Prostate gland (tissue), 2 donors: ENCODE measurements at regions not wholly inside any gene's neighbourhood (a gene's known extent, or its start where the extent isn't known, plus 50 kb on each side); places are given as distances from the start of the nearest gene placed in this dataset.

Experiments used
- DNase-seq: peaks from one replicate; pipeline ENCODE4 v3.0.0-alpha.2; 2019; ENCODE audit warnings: low spot score
- H3K27ac ChIP-seq, 2 donors: fragments of 200-600 bp; sonication (generic); 2 replicates each; pipeline ENCODE4 v1.5.1; 2017 to 2019
- H3K27me3 ChIP-seq: fragments of 200-600 bp; sonication (generic); replicated peaks from 2 replicates; pipeline ENCODE4 v1.5.1; 2019; ENCODE audit not compliant: insufficient read depth
- H3K36me3 ChIP-seq, 2 donors: fragments of 200-600 bp; sonication (generic); 1 replicate in 1 of 2; 2 replicates in 1 of 2; pipeline versions ENCODE4 v1.5.1 to v1.8.1; 2017 to 2019
- H3K4me1 ChIP-seq: fragments of 200-600 bp; sonication (generic); replicated peaks from 2 replicates; pipeline ENCODE4 v1.5.1; 2019
- H3K4me3 ChIP-seq, 2 donors: fragments of 200-600 bp; sonication (generic); 2 replicates each; pipeline ENCODE4 v1.5.1; 2017 to 2019
- H3K9me3 ChIP-seq: fragments of 200-600 bp; sonication (generic); 2 replicates; pipeline ENCODE4 v1.5.1; 2017
- CTCF ChIP-seq, 4 experiments: fragments of 200-600 bp in 2 of 4; fragments of 450-650 bp in 2 of 4; sonication (generic) in 2 of 4; IDR thresholded peaks; 1 replicate in 3 of 4; 2 replicates in 1 of 4; pipeline ENCODE4 v1.5.1; 2016 to 2019; ENCODE audit warnings: antibody characterized with exemption in 4 of 4, mild to moderate bottlenecking in 2 of 4, moderate library complexity in 2 of 4
- POLR2A ChIP-seq: fragments of 450-650 bp; IDR thresholded peaks from one replicate; pipeline ENCODE4 v1.6.1; 2016; ENCODE audit warnings: antibody characterized with exemption, mild to moderate bottlenecking
- POLR2AphosphoS5 ChIP-seq: sonication (generic); formaldehyde crosslinking; IDR thresholded peaks from one replicate; pipeline ENCODE4 v1.6.1; 2017; ENCODE audit warnings: antibody characterized with exemption
- WGBS: methylation state at CpG from one replicate; pipeline ENCODE4 v1.1.5; 2018; 5-methylcytosine and 5-hydroxymethylcytosine counted together
- intact Hi-C: fragments of 100-400 bp; cut with DNase I; formaldehyde crosslinking; loops from one replicate; pipeline ENCODE4 v1.14.2; 2022

- Histone ChIP-seq H3K9me3 (no peaks in the 10 kb centered on the region), H3K27me3 (no peaks in the 10 kb centered on the region), H3K27ac (no peak overlapping the region), H3K36me3 (no peaks in the 10 kb centered on the region), H3K4me3 (no peak overlapping the region), H3K4me1 (no peaks in the 10 kb centered on the region)
- 91% methylated on average over 2 of the region's 2 CpGs for WGBS
- intact Hi-C loops: no loop called here
- TF ChIP-seq POLR2A: no peak
- TF ChIP-seq CTCF (IDR thresholded peaks at IDR 0.05): no peak
- TF ChIP-seq POLR2AphosphoS5: no peak
- no peak for DNase-seq
These were observed 233.8 kb downstream of the GAS1 start for GRCh38 chr9:86713470-86713869.

GRCh38 chr9:86708918-86709835 lies 238.1 kb downstream of the GAS1 start:
- Histone ChIP-seq H3K36me3 (no peaks in the 10 kb centered on the region), H3K4me1 (no peaks in the 10 kb centered on the region), H3K27ac (no peak overlapping the region), H3K4me3 (no peak overlapping the region), H3K9me3 (no peaks in the 10 kb centered on the region), H3K27me3 (no peaks in the 10 kb centered on the region)
- DNase-seq: no peak
- 77% methylated on average over 9 of the region's 9 CpGs for WGBS
- intact Hi-C loops: no loop called here
- no peak for TF ChIP-seq POLR2A
- TF ChIP-seq POLR2AphosphoS5: no peak
- no peak for TF ChIP-seq CTCF (IDR thresholded peaks at IDR 0.05)

DNA sequence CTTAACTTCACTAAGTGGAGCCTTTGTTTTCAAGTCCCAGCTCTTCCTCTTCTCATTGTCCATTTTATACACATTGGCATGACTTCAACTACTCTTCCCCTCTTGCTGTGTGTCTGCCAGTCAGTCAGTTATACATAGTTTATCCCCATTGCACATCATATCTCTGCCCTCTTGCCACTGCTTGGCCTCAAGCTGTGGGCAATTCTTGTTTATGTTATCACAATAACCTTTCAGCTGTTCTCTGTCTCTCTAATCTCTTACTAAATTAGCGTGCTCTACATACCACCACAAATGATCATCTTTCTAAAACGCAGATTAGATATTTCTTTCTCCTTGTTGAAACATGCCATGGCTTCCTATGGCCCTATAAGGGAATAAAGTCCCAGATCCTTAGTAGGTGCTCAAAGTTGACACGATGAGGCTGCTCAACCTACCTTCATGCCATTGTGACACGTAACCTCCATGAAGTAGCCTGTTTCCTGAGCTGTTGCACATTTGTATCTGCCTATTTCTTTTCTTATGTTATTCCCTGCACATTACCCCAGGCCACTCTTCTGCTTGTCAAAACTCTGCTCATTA lies 239.3 kb downstream of the GAS1 start:
- H3K27ac ChIP-seq: no peak overlapping the region
- no peaks in the 10 kb centered on the region for H3K9me3 ChIP-seq
- H3K4me3 ChIP-seq: no peak overlapping the region
- H3K36me3 ChIP-seq: no peaks in the 10 kb centered on the region
- intact Hi-C loops: no loop called here
- 91% methylated on average over 4 of the region's 4 CpGs for WGBS
- H3K4me1 ChIP-seq: no peaks in the 10 kb centered on the region
- H3K27me3 ChIP-seq: no peaks in the 10 kb centered on the region
- DNase-seq: no peak
- TF ChIP-seq POLR2AphosphoS5: no peak
- no peak for TF ChIP-seq CTCF (IDR thresholded peaks at IDR 0.05)
- TF ChIP-seq POLR2A: no peak

- DNase-seq: no peak
- Histone ChIP-seq H3K4me1 (no peaks in the 10 kb centered on the region), H3K27me3 (no peaks in the 10 kb centered on the region), H3K4me3 (no peak overlapping the region), H3K9me3 (no peaks in the 10 kb centered on the region), H3K27ac (no peak overlapping the region), H3K36me3 (no peaks in the 10 kb centered on the region)
- 100% methylated on average over 1 of the region's 1 CpG for WGBS
- intact Hi-C loops: no loop called here
- no peak for TF ChIP-seq CTCF (IDR thresholded peaks at IDR 0.05)
- no peak for TF ChIP-seq POLR2A
- TF ChIP-seq POLR2AphosphoS5: no peak
These were observed 240.9 kb downstream of the GAS1 start for GRCh38 chr9:86706391-86706790.

DNA sequence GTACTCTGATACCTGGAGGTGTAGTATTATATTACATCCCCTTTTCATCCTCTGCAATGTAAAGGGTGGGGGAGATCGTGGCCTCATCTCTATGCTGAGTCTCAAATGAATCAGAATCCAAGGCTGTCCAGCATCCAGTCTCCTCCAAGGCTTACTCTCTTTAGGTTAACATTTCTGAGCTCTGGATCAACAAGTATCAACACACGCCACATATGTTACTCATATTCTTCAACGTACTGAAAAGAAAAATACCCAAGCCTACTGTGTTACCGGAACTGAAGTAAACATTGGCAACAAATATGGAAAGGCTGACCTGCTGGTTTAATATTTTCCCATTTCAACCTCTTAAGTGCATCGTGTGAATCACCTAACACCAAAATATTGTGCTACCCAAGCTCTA lies 241.8 kb downstream of the GAS1 start:
- Histone ChIP-seq H3K27ac (no peak overlapping the region), H3K36me3 (no peaks in the 10 kb centered on the region), H3K27me3 (no peaks in the 10 kb centered on the region), H3K4me3 (no peak overlapping the region), H3K4me1 (no peaks in the 10 kb centered on the region), H3K9me3 (no peaks in the 10 kb centered on the region)
- no peak for DNase-seq
- WGBS: 64% methylated on average over 5 of the region's 5 CpGs
- intact Hi-C loops: no loop called here
- no peak for TF ChIP-seq POLR2A
- TF ChIP-seq POLR2AphosphoS5: no peak
- TF ChIP-seq CTCF (IDR thresholded peaks at IDR 0.05): no peak
